A673 (cell line): ENCODE measurements at regions not wholly inside any gene's neighbourhood (a gene's known extent, or its start where the extent isn't known, plus 50 kb on each side); places are given as distances from the start of the nearest gene placed in this dataset.

Experiments
- BruUV-seq: library from RNA; stranded (reverse); fragments of 400-500 nt; replicated peaks from 2 replicates; lab custom pipeline; 2021; lab: Mats Ljungman, UMichigan
- CTCF ChIA-PET: fragments of 300-600 bp; sonication (Branson Sonifier 250); formaldehyde crosslinking; loops from one replicate; lab custom pipeline; 2022; ENCODE audit warnings: antibody characterized with exemption; lab: Charles Lee
- POLR2A ChIA-PET: fragments of 300-600 bp; sonication (Branson Sonifier 250); formaldehyde crosslinking; loops from one replicate; lab custom pipeline; 2022; ENCODE audit warnings: antibody characterized with exemption; ENCODE audit not compliant: low non-redundant PET; lab: Charles Lee
- DNase-seq: peaks from one replicate; pipeline ENCODE4 v3.0.0-alpha.2; 2015; ENCODE audit warnings: low spot score
- H3K27ac ChIP-seq: fragments of 200-600 bp; sonication (generic); 2 replicates; pipeline ENCODE4 v1.5.1; 2016; ENCODE audit warnings: mixed run types, low read depth, mild to moderate bottlenecking, mixed read lengths, antibody characterized with exemption, low read length; ENCODE audit not compliant: poor library complexity, severe bottlenecking
- H3K27me3 ChIP-seq: fragments of 200-600 bp; sonication (generic); replicated peaks from 2 replicates; pipeline ENCODE4 v1.6.1; 2017; ENCODE audit warnings: mixed run types, low read depth, mild to moderate bottlenecking, mixed read lengths, antibody characterized with exemption, low read length; ENCODE audit not compliant: insufficient read depth, poor library complexity
- H3K36me3 ChIP-seq: fragments of 200-600 bp; sonication (generic); 2 replicates; pipeline ENCODE4 v1.6.1; 2016; ENCODE audit warnings: mixed run types, mild to moderate bottlenecking, mixed read lengths, antibody characterized with exemption, low read length; ENCODE audit not compliant: insufficient read depth, poor library complexity, severe bottlenecking
- H3K4me1 ChIP-seq: fragments of 200-600 bp; sonication (generic); 2 replicates; pipeline ENCODE4 v1.6.1; 2017; ENCODE audit warnings: mixed run types, mild to moderate bottlenecking, mixed read lengths, antibody characterized with exemption, low read length; ENCODE audit not compliant: insufficient read depth, poor library complexity, severe bottlenecking
- H3K4me3 ChIP-seq: fragments of 200-600 bp; sonication (generic); 2 replicates; pipeline ENCODE4 v1.5.1; 2016; ENCODE audit warnings: low read depth, mixed run types, mild to moderate bottlenecking, mixed read lengths, low read length; ENCODE audit not compliant: poor library complexity, severe bottlenecking
- H3K9me3 ChIP-seq: fragments of 200-600 bp; sonication (generic); 2 replicates; pipeline ENCODE4 v1.6.1; 2016; ENCODE audit warnings: mixed run types, low read depth, mild to moderate bottlenecking, mixed read lengths, antibody characterized with exemption, low read length; ENCODE audit not compliant: poor library complexity, severe bottlenecking
- CTCF ChIP-seq: fragments of 300-800, 200-600 bp; sonication (generic); conservative IDR thresholded peaks from 2 replicates; pipeline ENCODE4 v1.5.1; 2017; ENCODE audit warnings: low read depth, mild to moderate bottlenecking, antibody characterized with exemption, low read length, moderate library complexity, mixed read lengths
- EZH2 ChIP-seq: fragments of 200-600 bp; sonication (generic); IDR thresholded peaks from 2 replicates; pipeline ENCODE4 v1.6.1; 2017; ENCODE audit warnings: borderline replicate concordance, low read depth, mild to moderate bottlenecking, mixed read lengths, antibody characterized with exemption, low read length; ENCODE audit not compliant: poor library complexity, severe bottlenecking
- intact Hi-C: fragments of 100-400 bp; cut with micrococcal nuclease; formaldehyde crosslinking; loops from one replicate; pipeline ENCODE4 v1.10.0; 2022; ENCODE audit not compliant: unreplicated experiment

- H3K4me1 ChIP-seq = no peaks in the 10 kb centered on the region
- H3K27ac ChIP-seq = no peak overlapping the region
- H3K9me3 ChIP-seq = no peaks in the 10 kb centered on the region
- H3K36me3 ChIP-seq = no peaks in the 10 kb centered on the region
- BruUV-seq = no TSS peak
- H3K27me3 ChIP-seq = no peaks in the 10 kb centered on the region
- POLR2A ChIA-PET = no interaction called here
- intact Hi-C loops = loop anchor here (10.0 kb wide), 1 partner anchor 337 kb away; no protein-coding TSS in a partner anchor
- no peak for DNase-seq
- TF ChIP-seq CTCF (no peak), EZH2 (no peak)
- H3K4me3 ChIP-seq = no peak overlapping the region
- CTCF ChIA-PET = no interaction called here
These were observed 153.3 kb upstream of the TBL1X start for GRCh38 chrX:9311421-9312160.

- Histone ChIP-seq H3K36me3 (no peaks in the 10 kb centered on the region), H3K4me3 (no peak overlapping the region), H3K27me3 (no peaks in the 10 kb centered on the region), H3K9me3 (no peaks in the 10 kb centered on the region), H3K27ac (no peak overlapping the region), H3K4me1 (no peaks in the 10 kb centered on the region)
- peak; percentile 87 for TF ChIP-seq CTCF
- no peak for TF ChIP-seq EZH2
- ChIA-PET POLR2A (no interaction called here), CTCF (interaction anchor here (0.6 to 1.2 kb wide), 5 partner anchors 8 to 434 kb away, joined by 3 to 8 read pairs (median 3); no protein-coding TSS in a partner anchor)
- no TSS peak for BruUV-seq
- intact Hi-C loops = loop anchor here (10.0 kb wide), 1 partner anchor 338 kb away; no protein-coding TSS in a partner anchor
- peak; percentile 65 for DNase-seq
These were observed 151.7 kb upstream of the TBL1X start for GRCh38 chrX:9312922-9313867.

- POLR2A ChIA-PET = no interaction called here
These were observed 149.8 kb upstream of the TBL1X start for GRCh38 chrX:9315086-9315485.

More at GRCh38 chrX:9315086-9315485, 149.8 kb upstream of the TBL1X start:
- no peaks in the 10 kb centered on the region for H3K4me1 ChIP-seq
- H3K27ac ChIP-seq = no peak overlapping the region
- no peaks in the 10 kb centered on the region for H3K27me3 ChIP-seq
- CTCF ChIA-PET = no interaction called here
- no TSS peak for BruUV-seq
- no peak overlapping the region for H3K4me3 ChIP-seq
- DNase-seq = no peak
- intact Hi-C loops = loop anchor here (10.0 kb wide), 1 partner anchor 340 kb away; no protein-coding TSS in a partner anchor
- H3K36me3 ChIP-seq = no peaks in the 10 kb centered on the region
- no peaks in the 10 kb centered on the region for H3K9me3 ChIP-seq
- TF ChIP-seq EZH2 = no peak
- TF ChIP-seq CTCF = no peak
